ENCODE measurements at regions not wholly inside any gene's neighbourhood (a gene's known extent, or its start where the extent isn't known, plus 50 kb on each side); places are given as distances from the start of the nearest gene placed in this dataset.

DNA sequence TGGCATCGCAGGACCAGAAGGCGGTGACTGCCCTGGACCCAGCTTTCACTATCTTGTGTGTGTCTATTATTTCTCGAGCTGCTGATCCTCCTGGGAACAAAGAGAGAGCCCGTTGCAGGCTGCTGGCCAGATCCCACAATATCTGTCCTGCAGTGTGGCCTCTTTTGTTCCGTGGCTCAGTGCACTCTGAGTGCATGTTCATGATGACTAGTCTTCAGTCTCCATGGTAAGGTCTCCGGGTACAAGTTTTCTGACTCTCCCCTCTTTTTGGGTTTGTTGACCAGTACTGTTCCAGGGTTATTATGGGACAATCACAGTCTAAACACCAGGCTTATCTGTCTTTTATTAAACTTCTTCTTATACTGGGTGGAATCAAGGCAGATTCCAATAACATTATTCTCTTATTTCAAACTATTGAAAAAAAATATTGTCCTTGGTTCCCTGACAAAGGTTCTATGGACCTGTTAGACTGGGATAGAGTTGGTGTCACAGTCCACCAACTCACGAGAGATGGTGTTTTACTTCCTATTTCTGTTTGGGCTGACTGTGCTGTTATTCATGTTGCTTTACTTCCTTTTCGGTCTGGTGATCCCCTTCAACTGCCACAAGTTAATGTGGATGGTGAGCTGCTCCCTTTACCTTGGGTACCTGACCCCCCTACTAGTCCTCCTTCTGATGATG, 192.9 kb upstream of the ALG10B start:
- intact Hi-C loops (cut with micrococcal nuclease) (no loop called here), in situ Hi-C loops (cut with MboI; ENCODE audit: low sequenced_read_pairs) (no loop called here), dilution Hi-C loops (cut with HindIII; ENCODE audit: low sequenced_read_pairs, unreplicated experiment) (no loop called here)
- H3K4me1 ChIP-seq (ENCODE audit: control insufficient read depth, insufficient read depth, low read length), result no peaks in the 10 kb centered on the region
- POLR2A ChIA-PET (ENCODE audit: unreplicated experiment), result no interaction called here
- no peak overlapping the region for H3K4me2 ChIP-seq (ENCODE audit: low read depth, low read length)
- H3K14ac ChIP-seq (replicated peaks; ENCODE audit: low read depth, low read length), result no peak overlapping the region
- H4K8ac ChIP-seq (ENCODE audit: low read depth in 2 of 2, low read length in 2 of 2), result no peak overlapping the region
- no peak overlapping the region for H2BK20ac ChIP-seq (ENCODE audit: low read depth, low read length)
- H3K23ac ChIP-seq (ENCODE audit: low read depth, low read length), result no peak overlapping the region
- no CpG with 5 or more reads among the region's 8 CpGs for WGBS, 2 experiments (ENCODE audit: extremely low coverage in 2 of 2, insufficient read length in 1 of 2)
- no peak overlapping the region for H2AFZ ChIP-seq (replicated peaks; ENCODE audit: low read length, poor library complexity)
- H2BK5ac ChIP-seq (ENCODE audit: low read depth, low read length, poor library complexity, severe bottlenecking), result no peak overlapping the region
- H3K9me1 ChIP-seq (ENCODE audit: insufficient read depth, low read length), result no peaks in the 10 kb centered on the region
- DNase-seq (no peak), ATAC-seq (ENCODE audit: low read depth) (no peak)
- H3K27ac ChIP-seq (ENCODE audit: insufficient read depth, low read length), result no peak overlapping the region
- no peaks in the 10 kb centered on the region for H3K79me1 ChIP-seq (ENCODE audit: low read depth in 1 of 2, low read length in 2 of 2)
- CTCF ChIA-PET, result no interaction called here
- no peak overlapping the region for H3K18ac ChIP-seq (ENCODE audit: low read depth, low read length)
- H2BK15ac ChIP-seq (ENCODE audit: low read depth, low read length), result no peak overlapping the region
- no peak overlapping the region for H3K9ac ChIP-seq (ENCODE audit: low read depth, low read length)
- no peaks in the 10 kb centered on the region for H4K20me1 ChIP-seq (ENCODE audit: insufficient read depth, low read length)
- TF ChIP-seq SMC3 (IDR thresholded peaks at IDR 0.05; ENCODE audit: low read depth, low read length), result no peak
- no peak overlapping the region for H2AK5ac ChIP-seq (ENCODE audit: low read depth, low read length)
- no TSS peak for BruUV-seq (replicated peaks)
- no peak overlapping the region for H4K91ac ChIP-seq (ENCODE audit: insufficient read depth, low read depth, low read length)
- H2AK9ac ChIP-seq (replicated peaks; ENCODE audit: low read depth, low read length, poor library complexity), result no peak overlapping the region
- no peak overlapping the region for H3K4ac ChIP-seq (ENCODE audit: low read depth, low read length)
- H3K56ac ChIP-seq (ENCODE audit: extremely low read depth, insufficient read depth, low read length), result no peak overlapping the region
- H3K36me3 ChIP-seq (ENCODE audit: control insufficient read depth, insufficient read depth, low read length), result no peaks in the 10 kb centered on the region
- H3K27me3 ChIP-seq (ENCODE audit: control insufficient read depth, insufficient read depth, low read length), result no peaks in the 10 kb centered on the region
- H3K9me3 ChIP-seq (ENCODE audit: control insufficient read depth, insufficient read depth, low read length), result peaks cover 5% of the 10 kb centered on the region
- H3K4me3 ChIP-seq (ENCODE audit: insufficient read depth, low read depth, low read length), result no peak overlapping the region
- no peak overlapping the region for H4K5ac ChIP-seq (ENCODE audit: low read depth, low read length)
- no peak overlapping the region for H2BK120ac ChIP-seq (ENCODE audit: low read depth, low read length)
